Peyer's patch (tissue), 4 donors: ENCODE measurements at regions not wholly inside any gene's neighbourhood (a gene's known extent, or its start where the extent isn't known, plus 50 kb on each side); places are given as distances from the start of the nearest gene placed in this dataset.

ENCODE experiments used
- CTCF ChIP-seq, 6 experiments: fragments of 450-650 bp in 4 of 6; fragments of 200-600 bp in 2 of 6; sonication (generic) in 1 of 6; IDR thresholded peaks; one replicate each; pipeline ENCODE4 v1.5.1; 2017 to 2019; ENCODE audit warnings: antibody characterized with exemption in 6 of 6, mild to moderate bottlenecking in 3 of 6, moderate library complexity in 1 of 6
- POLR2A ChIP-seq, 2 donors: fragments of 450-650 bp; IDR thresholded peaks; one replicate each; pipeline ENCODE4 v1.5.1; 2017; ENCODE audit warnings: antibody characterized with exemption in 2 of 2, mild to moderate bottlenecking in 2 of 2, moderate library complexity in 2 of 2

GRCh38 chr2:221724631-221725203, 152.6 kb upstream of the EPHA4 start:
- TF ChIP-seq CTCF (IDR thresholded peaks at IDR 0.05): no peak
- TF ChIP-seq POLR2A (IDR thresholded peaks at IDR 0.05): no peak
